IPS-18a (cell line): ENCODE measurements at regions not wholly inside any gene's neighbourhood (a gene's known extent, or its start where the extent isn't known, plus 50 kb on each side); places are given as distances from the start of the nearest gene placed in this dataset.
"Not testable (repeated sequence)": the region's sequence is repeated elsewhere in the genome, so short reads cannot be mapped to it uniquely, and the experiment has no call there.

Experiments
- H3K27ac ChIP-seq: one replicate; pipeline ENCODE4 v1.5.1; 2013; ENCODE audit warnings: low read length
- H3K27me3 ChIP-seq: one replicate; pipeline ENCODE4 v1.6.1; 2013; ENCODE audit warnings: mild to moderate bottlenecking, low read length; ENCODE audit not compliant: control insufficient read depth, insufficient read depth
- H3K36me3 ChIP-seq: one replicate; pipeline ENCODE4 v1.6.1; 2013; ENCODE audit warnings: low read depth, low read length; ENCODE audit not compliant: control insufficient read depth
- H3K4me1 ChIP-seq: one replicate; pipeline ENCODE4 v1.6.1; 2013; ENCODE audit warnings: low read depth, low read length; ENCODE audit not compliant: control insufficient read depth
- H3K4me3 ChIP-seq: one replicate; pipeline ENCODE4 v1.5.1; 2013; ENCODE audit warnings: low read length
- H3K9ac ChIP-seq: one replicate; pipeline ENCODE4 v1.6.1; 2013; ENCODE audit warnings: mild to moderate bottlenecking, low read length, moderate library complexity
- H3K9me3 ChIP-seq: one replicate; pipeline ENCODE4 v1.6.1; 2013; ENCODE audit warnings: low read depth, low read length; ENCODE audit not compliant: control insufficient read depth

DNA sequence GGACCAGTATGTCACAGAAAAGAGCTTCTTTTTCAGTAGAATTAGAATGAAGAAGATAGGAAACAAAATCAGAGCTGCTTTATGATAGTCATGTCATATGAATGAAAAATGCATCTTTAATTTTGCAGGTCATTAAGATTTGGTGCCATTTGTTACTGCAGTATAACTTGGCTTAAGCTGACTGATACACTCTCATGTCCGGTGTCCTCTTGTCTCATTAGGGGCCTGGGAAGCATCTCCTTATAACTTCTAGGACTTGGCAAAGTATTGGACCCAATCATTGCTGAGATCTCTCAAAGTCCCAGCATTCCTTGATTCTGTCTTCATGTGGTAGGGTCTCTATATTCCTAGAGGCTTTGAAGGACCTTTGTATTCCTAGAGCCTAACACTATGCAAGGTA lies 559.4 kb downstream of the TOX3 start:
- Histone ChIP-seq H3K4me3 (no peak overlapping the region), H3K4me1 (no peaks in the 10 kb centered on the region), H3K9me3 (no peaks in the 10 kb centered on the region), H3K27ac (no peak overlapping the region), H3K9ac (no peak overlapping the region), H3K27me3 (no peaks in the 10 kb centered on the region), H3K36me3 (no peaks in the 10 kb centered on the region)

DNA sequence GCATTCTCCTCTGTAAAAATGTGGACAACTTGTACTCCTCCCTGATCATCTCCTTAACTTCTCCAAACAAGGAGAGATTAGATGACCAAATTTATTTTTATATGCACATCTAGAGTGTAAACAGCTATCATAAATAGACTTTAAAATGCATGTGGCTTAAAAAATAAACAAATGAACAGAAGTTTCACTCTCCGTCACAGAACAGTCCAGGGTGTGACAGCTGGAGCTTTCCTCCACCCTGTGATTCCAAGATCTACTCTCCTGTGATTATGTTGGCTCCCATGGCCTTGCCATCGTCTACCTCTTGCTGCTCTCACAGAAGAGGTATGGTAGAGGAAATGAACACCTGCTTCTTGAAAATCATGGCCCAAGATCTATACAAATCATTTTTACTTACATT lies 560.2 kb downstream of the TOX3 start:
- Histone ChIP-seq H3K36me3 (no peaks in the 10 kb centered on the region), H3K27me3 (no peaks in the 10 kb centered on the region), H3K9me3 (no peaks in the 10 kb centered on the region), H3K9ac (no peak overlapping the region), H3K4me1 (no peaks in the 10 kb centered on the region), H3K27ac (no peak overlapping the region), H3K4me3 (no peak overlapping the region)

DNA sequence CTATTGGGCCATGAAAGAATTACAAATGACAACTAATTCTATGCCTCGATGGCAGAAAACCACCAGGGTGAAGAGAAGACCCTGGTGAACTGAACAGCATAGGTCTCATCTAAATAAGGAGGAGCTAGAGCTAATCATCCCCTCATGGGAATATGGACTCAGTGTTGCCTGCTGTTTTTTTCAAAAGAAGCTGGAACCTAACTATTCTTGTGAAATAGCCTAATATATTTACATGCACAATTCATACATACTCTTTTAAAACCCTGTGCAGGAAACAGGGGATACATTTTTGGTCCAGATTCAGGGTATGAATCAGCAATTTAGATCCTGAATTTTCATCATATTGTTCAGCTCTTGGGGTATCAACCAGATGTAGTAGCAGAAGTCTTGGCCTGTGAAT lies 560.6 kb downstream of the TOX3 start:
- no peaks in the 10 kb centered on the region for H3K27me3 ChIP-seq
- H3K9me3 ChIP-seq: no peaks in the 10 kb centered on the region
- H3K4me3 ChIP-seq: no peak overlapping the region
- H3K36me3 ChIP-seq: no peaks in the 10 kb centered on the region
- no peaks in the 10 kb centered on the region for H3K4me1 ChIP-seq
- H3K27ac ChIP-seq: no peak overlapping the region
- H3K9ac ChIP-seq: no peak overlapping the region

DNA sequence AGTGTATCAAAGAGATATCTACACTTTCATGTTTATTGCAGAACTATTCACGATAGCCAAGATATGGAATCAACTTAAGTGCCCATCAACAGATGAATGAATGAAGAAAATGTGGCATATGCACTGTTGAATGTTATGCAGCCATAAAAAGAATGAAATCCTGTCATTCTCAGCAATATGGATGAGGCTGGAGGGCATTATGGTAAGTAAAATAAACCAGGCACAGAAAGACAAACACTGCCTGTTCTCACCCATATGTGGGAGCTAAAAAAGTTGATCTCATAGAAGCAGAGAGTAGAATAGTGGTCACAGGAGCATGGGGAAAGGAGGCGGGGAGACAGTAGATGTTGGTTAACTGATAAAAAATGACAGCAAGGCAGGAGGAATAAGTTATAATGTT lies 561.8 kb downstream of the TOX3 start:
- no peaks in the 10 kb centered on the region for H3K4me1 ChIP-seq
- H3K4me3 ChIP-seq: no peak overlapping the region
- no peak overlapping the region for H3K27ac ChIP-seq
- no peaks in the 10 kb centered on the region for H3K27me3 ChIP-seq
- no peak overlapping the region for H3K9ac ChIP-seq
- H3K9me3 ChIP-seq: no peaks in the 10 kb centered on the region
- no peaks in the 10 kb centered on the region for H3K36me3 ChIP-seq

DNA sequence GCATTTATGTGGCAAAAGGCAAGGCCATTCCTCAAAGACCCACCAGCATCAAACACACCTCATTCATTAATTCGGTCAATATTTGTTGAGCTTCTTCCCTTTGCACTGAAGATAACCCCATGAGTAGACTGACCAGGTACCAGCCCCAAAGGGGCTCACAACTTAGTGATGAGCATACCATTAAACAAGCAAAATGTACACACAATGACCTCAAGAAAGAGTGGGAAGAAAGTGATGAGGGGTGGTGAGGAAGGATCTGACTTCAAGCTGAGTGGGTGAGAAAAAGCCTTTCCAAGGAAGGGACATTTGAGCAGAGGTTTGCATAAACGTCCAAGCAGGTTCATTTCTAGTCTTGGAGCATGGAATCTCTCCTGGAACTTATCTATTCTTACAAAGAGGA lies 562.5 kb downstream of the TOX3 start:
- Histone ChIP-seq H3K9me3 (no peaks in the 10 kb centered on the region), H3K27ac (no peak overlapping the region), H3K27me3 (no peaks in the 10 kb centered on the region), H3K4me3 (no peak overlapping the region), H3K9ac (no peak overlapping the region), H3K36me3 (no peaks in the 10 kb centered on the region), H3K4me1 (no peaks in the 10 kb centered on the region)

DNA sequence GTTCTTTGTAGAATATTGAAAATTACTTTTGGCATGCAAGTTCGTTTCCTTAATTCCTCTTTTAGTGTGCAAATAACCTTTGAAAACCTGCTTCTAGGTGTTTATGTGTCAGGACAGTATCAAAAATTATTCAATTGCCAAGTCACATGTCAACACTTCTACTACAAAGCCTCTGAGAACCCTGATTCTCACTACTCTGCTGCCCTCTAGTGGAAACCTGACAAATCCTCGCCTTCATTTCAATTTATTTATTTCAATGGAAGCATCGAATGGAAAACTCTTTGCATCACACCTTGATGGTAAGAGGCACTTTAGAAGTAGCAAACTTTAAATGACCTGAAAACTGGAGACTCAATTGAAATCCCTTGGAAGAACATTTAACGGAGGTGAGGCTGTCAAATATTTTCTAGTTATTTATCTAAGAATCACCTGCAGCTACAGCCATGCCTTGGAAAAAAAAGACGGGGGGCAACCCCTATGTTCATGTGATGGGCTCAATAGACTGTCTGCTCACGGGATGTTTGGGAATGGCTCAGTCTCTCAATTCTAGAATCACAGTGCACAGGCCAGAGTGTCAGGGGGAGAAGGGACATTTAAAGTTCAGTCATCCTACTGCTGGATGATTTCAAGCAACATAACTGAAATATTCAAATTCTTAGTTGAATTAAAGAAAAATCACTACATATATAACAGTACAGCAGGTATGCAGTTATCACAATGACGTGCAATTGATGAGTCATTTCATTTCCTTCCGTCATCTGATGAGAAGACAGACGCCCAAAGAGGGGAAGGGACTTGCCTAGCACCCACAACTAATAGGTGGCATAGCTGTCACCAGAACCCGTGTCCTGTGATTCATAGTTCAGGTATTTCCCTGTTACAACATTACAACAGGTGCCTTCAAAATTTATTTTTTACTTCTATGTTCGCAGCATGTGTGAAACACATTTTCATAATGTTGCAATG lies 563.9 kb downstream of the TOX3 start:
- Histone ChIP-seq H3K27ac (no peak overlapping the region), H3K4me1 (no peaks in the 10 kb centered on the region), H3K4me3 (no peak overlapping the region)

DNA sequence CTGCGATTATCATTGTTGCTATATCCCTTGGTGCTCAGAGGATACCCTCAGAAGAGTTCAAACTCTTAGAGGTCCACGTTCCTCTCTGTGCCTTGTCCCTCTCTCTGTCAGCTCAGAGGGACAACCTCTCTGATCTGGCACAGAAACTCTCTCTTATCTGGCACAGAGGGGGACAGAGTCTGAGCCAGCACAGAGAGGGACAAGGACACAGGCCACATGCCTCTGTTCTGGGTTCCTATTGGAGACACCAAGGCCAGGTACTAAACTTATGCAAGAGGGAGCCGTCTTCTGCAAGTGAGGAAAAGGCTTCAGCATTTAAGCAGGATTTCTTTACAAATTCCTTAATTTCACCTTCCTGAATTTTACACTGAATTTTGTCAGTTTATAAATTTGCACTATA lies 565.2 kb downstream of the TOX3 start:
- Histone ChIP-seq H3K4me1 (no peaks in the 10 kb centered on the region), H3K9me3 (no peaks in the 10 kb centered on the region), H3K9ac (no peak overlapping the region), H3K4me3 (no peak overlapping the region), H3K27me3 (no peaks in the 10 kb centered on the region), H3K27ac (no peak overlapping the region), H3K36me3 (no peaks in the 10 kb centered on the region)

More for the DNA sequence above, 563.9 kb downstream of the TOX3 start:
- Histone ChIP-seq H3K27me3 (no peaks in the 10 kb centered on the region), H3K9ac (no peak overlapping the region), H3K9me3 (no peaks in the 10 kb centered on the region), H3K36me3 (no peaks in the 10 kb centered on the region)

DNA sequence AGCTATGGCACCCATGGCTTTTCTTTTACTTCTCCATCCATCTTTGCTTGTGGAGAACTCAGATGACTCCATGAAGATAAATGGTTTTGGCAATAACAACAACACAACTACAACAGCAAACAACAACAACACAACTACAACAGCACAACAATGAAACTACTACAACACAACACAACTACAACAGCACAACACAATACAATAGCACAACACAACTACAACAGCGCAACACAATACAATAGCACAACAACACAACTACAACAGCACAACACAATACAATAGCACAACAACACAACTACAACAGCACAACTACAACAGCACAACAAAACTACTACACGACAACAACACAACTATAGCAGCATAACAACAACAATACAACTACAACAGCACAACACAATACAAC lies 569.4 kb downstream of the TOX3 start:
- H3K4me3 ChIP-seq, H3K9me3 ChIP-seq, H3K4me1 ChIP-seq, H3K9ac ChIP-seq, H3K36me3 ChIP-seq, H3K27me3 ChIP-seq, H3K27ac ChIP-seq: not testable (repeated sequence)

DNA sequence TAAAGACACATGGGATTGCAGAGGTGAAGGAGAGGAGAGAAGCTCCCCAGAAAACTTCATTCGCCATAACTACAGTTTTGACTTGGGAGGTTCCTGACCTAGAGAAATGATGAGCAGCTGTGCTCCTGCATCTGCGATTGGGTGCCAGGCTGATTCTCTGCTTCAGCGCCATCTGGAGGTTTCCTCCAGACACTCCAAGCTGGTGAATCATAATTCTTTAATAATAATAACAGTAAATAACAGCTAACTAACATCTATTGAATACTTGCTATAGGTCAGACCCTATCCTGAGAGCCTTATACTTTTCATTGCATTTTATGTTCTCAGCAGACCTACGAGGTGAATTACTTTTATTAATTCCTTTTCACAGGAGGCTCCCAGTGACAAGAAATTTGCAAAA lies 575.8 kb downstream of the TOX3 start:
- no peaks in the 10 kb centered on the region for H3K27me3 ChIP-seq
- no peaks in the 10 kb centered on the region for H3K36me3 ChIP-seq
- H3K27ac ChIP-seq: no peak overlapping the region
- H3K4me3 ChIP-seq: no peak overlapping the region
- peaks cover 14% of the 10 kb centered on the region for H3K4me1 ChIP-seq
- H3K9ac ChIP-seq: no peak overlapping the region
- no peaks in the 10 kb centered on the region for H3K9me3 ChIP-seq

DNA sequence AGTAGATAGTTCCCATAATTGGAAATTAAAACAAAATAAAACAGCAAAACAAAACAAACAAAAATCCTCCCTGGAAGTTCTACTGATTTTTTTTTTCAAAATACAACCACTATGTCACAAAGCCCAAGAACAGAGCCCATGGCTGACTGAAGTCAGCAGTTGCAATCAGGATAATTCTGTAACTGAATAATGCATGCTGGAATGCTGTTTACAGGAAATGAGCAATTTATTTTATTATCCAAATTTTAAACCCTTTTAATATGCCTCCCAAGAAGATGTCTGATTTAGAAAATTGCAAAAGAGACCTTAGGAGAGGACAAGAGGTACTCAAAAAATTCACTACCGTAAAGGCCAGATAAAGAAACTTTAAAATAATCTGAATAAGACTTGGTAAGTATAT lies 578.2 kb downstream of the TOX3 start:
- no peak overlapping the region for H3K27ac ChIP-seq
- no peaks in the 10 kb centered on the region for H3K27me3 ChIP-seq
- H3K4me1 ChIP-seq: peaks cover 14% of the 10 kb centered on the region
- H3K9me3 ChIP-seq: no peaks in the 10 kb centered on the region
- H3K9ac ChIP-seq: no peak overlapping the region
- no peak overlapping the region for H3K4me3 ChIP-seq
- no peaks in the 10 kb centered on the region for H3K36me3 ChIP-seq

DNA sequence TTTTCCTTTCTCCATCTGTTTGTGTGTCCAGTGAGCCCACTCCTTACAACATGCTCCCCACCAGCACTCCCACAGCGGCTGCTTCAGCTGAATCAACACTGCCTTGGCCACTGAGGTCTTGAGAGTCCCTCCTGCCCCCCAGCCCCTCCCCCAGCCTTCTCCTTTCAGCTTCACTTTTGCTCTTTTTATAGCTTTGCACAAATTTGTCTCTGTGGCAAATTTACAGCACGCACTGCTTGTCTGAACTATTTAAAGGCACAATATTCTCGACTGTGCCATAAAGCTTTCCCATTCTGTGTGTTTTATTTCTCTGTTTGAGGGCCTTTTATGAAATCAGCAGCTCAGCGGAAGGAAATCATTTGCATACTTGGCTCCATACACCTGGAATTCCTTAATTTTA lies 579.3 kb downstream of the TOX3 start:
- Histone ChIP-seq H3K27ac (no peak overlapping the region), H3K4me1 (peaks cover 14% of the 10 kb centered on the region), H3K27me3 (no peaks in the 10 kb centered on the region)

DNA sequence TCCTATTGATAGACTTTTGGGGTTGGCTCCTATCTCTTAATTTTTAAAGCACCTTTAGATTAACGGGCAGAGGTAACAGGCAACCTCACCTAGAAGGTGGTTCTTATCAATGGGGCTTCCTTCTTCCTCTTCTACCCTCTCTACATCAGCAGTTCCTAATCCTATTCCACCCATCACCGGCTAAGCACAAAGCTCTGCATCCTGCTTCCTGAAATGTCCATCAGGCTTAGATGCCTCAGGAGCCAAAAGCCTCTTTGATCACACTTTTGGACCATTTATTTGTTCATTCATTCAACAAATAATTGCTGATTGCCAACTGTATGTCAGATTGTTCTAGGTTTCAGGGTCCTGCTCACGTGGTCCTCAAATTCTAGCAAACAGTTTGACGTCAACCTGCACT lies 586.0 kb downstream of the TOX3 start:
- H3K4me1 ChIP-seq: no peaks in the 10 kb centered on the region
- H3K27me3 ChIP-seq: no peaks in the 10 kb centered on the region
- no peak overlapping the region for H3K9ac ChIP-seq
- H3K4me3 ChIP-seq: no peak overlapping the region
- H3K9me3 ChIP-seq: no peaks in the 10 kb centered on the region
- no peak overlapping the region for H3K27ac ChIP-seq
- no peaks in the 10 kb centered on the region for H3K36me3 ChIP-seq

More for the DNA sequence above, 579.3 kb downstream of the TOX3 start:
- H3K4me3 ChIP-seq: no peak overlapping the region
- no peaks in the 10 kb centered on the region for H3K36me3 ChIP-seq
- no peak overlapping the region for H3K9ac ChIP-seq
- H3K9me3 ChIP-seq: no peaks in the 10 kb centered on the region
